WTC11 (cell line): ENCODE measurements at regions not wholly inside any gene's neighbourhood (a gene's known extent, or its start where the extent isn't known, plus 50 kb on each side); places are given as distances from the start of the nearest gene placed in this dataset.

ENCODE experiments used
- ATAC-seq: fragments of 200-7000 bp; cut with Tn5 transposase; 2 replicates; pipeline ENCODE4 v1.10.0; 2021; ENCODE audit warnings: mild to moderate bottlenecking, moderate library complexity
- CTCF ChIA-PET: fragments of 300-600 bp; sonication (Branson Sonifier 250); formaldehyde crosslinking; loops from one replicate; lab custom pipeline; 2021; ENCODE audit warnings: antibody characterized with exemption; lab: Charles Lee
- POLR2A ChIA-PET: fragments of 350-600 bp; sonication (Branson Sonifier 250); formaldehyde crosslinking; loops from one replicate; lab custom pipeline; 2021; ENCODE audit warnings: antibody characterized with exemption; lab: Charles Lee
- DNase-seq: peaks from one replicate; pipeline ENCODE4 v3.0.0; 2021; ENCODE audit warnings: low spot score
- H3K27ac Mint-ChIP-seq: 2 replicates; pipeline ENCODE4 v1.8.0; 2021; ENCODE audit warnings: mixed read lengths
- H3K27me3 Mint-ChIP-seq: 2 replicates; pipeline ENCODE4 v1.8.0; 2021; ENCODE audit warnings: low read depth, mild to moderate bottlenecking, moderate library complexity, mixed read lengths
- H3K36me3 Mint-ChIP-seq: 2 replicates; pipeline ENCODE4 v1.8.0; 2021; ENCODE audit warnings: mixed read lengths
- H3K4me1 Mint-ChIP-seq: 2 replicates; pipeline ENCODE4 v1.8.0; 2022; ENCODE audit warnings: mixed read lengths
- H3K4me3 Mint-ChIP-seq: 2 replicates; pipeline ENCODE4 v1.8.0; 2021; ENCODE audit warnings: mild to moderate bottlenecking, moderate library complexity, mixed read lengths
- H3K9me3 Mint-ChIP-seq: 2 replicates; pipeline ENCODE4 v1.8.0; 2021; ENCODE audit warnings: mixed read lengths
- ESRRA ChIP-seq: sonication (generic); formaldehyde crosslinking; IDR thresholded peaks from 2 replicates; pipeline ENCODE4 v1.8.1; 2022; ENCODE audit warnings: mild to moderate bottlenecking, missing genetic modification reagents, borderline replicate concordance
- FOXP1 ChIP-seq: sonication (generic); formaldehyde crosslinking; IDR thresholded peaks from 2 replicates; pipeline ENCODE4 v1.8.0; 2022; ENCODE audit warnings: missing genetic modification reagents, mild to moderate bottlenecking, moderate library complexity, borderline replicate concordance
- GABPB1 ChIP-seq: sonication (generic); formaldehyde crosslinking; IDR thresholded peaks from 2 replicates; pipeline ENCODE4 v1.8.1; 2023; ENCODE audit warnings: mild to moderate bottlenecking, missing genetic modification reagents
- GTF2I ChIP-seq: fragments of 250-450 bp; sonication (Bioruptor Pico); conservative IDR thresholded peaks from 2 replicates; pipeline ENCODE4 v1.4.0; 2021; ENCODE audit warnings: mild to moderate bottlenecking
- NFATC4 ChIP-seq: fragments of 250-450 bp; sonication (Bioruptor Pico); IDR thresholded peaks from 2 replicates; pipeline ENCODE4 v1.9.0; 2021; ENCODE audit warnings: mild to moderate bottlenecking
- NFE2L1 ChIP-seq: sonication (generic); formaldehyde crosslinking; IDR thresholded peaks from 2 replicates; pipeline ENCODE4 v1.8.1; 2023; ENCODE audit warnings: missing genetic modification reagents
- NR2C2 ChIP-seq: sonication (generic); formaldehyde crosslinking; IDR thresholded peaks from 2 replicates; pipeline ENCODE4 v1.8.0; 2022; ENCODE audit warnings: mild to moderate bottlenecking, missing genetic modification reagents
- NR3C1 ChIP-seq: sonication (generic); formaldehyde crosslinking; conservative IDR thresholded peaks from 2 replicates; pipeline ENCODE4 v1.8.1; 2023; ENCODE audit warnings: low read depth, mild to moderate bottlenecking, missing genetic modification reagents
- RORB ChIP-seq: fragments of 250-450 bp; sonication (Bioruptor Pico); IDR thresholded peaks from 2 replicates; pipeline ENCODE4 v1.9.0; 2021; ENCODE audit warnings: mild to moderate bottlenecking
- SMAD4 ChIP-seq: sonication (generic); formaldehyde crosslinking; IDR thresholded peaks from 2 replicates; pipeline ENCODE4 v1.8.0; 2022; ENCODE audit warnings: mild to moderate bottlenecking, missing genetic modification reagents
- SP1 ChIP-seq: sonication (generic); formaldehyde crosslinking; conservative IDR thresholded peaks from 2 replicates; pipeline ENCODE4 v1.8.1; 2022; ENCODE audit warnings: missing genetic modification reagents
- ZBTB21 ChIP-seq: sonication (generic); formaldehyde crosslinking; IDR thresholded peaks from 2 replicates; pipeline ENCODE4 v1.8.1; 2023; ENCODE audit warnings: mild to moderate bottlenecking, missing genetic modification reagents, borderline replicate concordance
- ZNF263 ChIP-seq: sonication (generic); formaldehyde crosslinking; IDR thresholded peaks from 2 replicates; pipeline ENCODE4 v1.8.1; 2022; ENCODE audit warnings: low read depth, mild to moderate bottlenecking, moderate library complexity, missing genetic modification reagents
- TF ChIP-seq, protein P1 (sequence below): sonication (generic); formaldehyde crosslinking; IDR thresholded peaks from 2 replicates; pipeline ENCODE4 v1.8.1; 2023; ENCODE audit warnings: mild to moderate bottlenecking, missing genetic modification reagents, moderate library complexity
- TF ChIP-seq, protein P2 (sequence below): sonication (generic); formaldehyde crosslinking; IDR thresholded peaks from 2 replicates; pipeline ENCODE4 v1.8.1; 2023; ENCODE audit warnings: mild to moderate bottlenecking, moderate library complexity, missing genetic modification reagents
- TF ChIP-seq, protein P3 (sequence below): fragments of 250-450 bp; sonication (Bioruptor Pico); IDR thresholded peaks from 2 replicates; pipeline ENCODE4 v1.9.0; 2021; ENCODE audit warnings: mild to moderate bottlenecking
- TF ChIP-seq, protein P4 (sequence below): sonication (generic); formaldehyde crosslinking; IDR thresholded peaks from 2 replicates; pipeline ENCODE4 v1.8.1; 2022; ENCODE audit warnings: low read depth, mild to moderate bottlenecking, moderate library complexity, missing genetic modification reagents, borderline replicate concordance
- TF ChIP-seq, protein P5 (sequence below): fragments of 250-450 bp; sonication (Bioruptor Pico); conservative IDR thresholded peaks from 2 replicates; pipeline ENCODE4 v1.9.0; 2021; ENCODE audit warnings: mild to moderate bottlenecking
- TF ChIP-seq, protein P6 (sequence below): fragments of 200-600 bp; IDR thresholded peaks from 2 replicates; pipeline ENCODE4 v1.8.0; 2022; ENCODE audit warnings: antibody characterized with exemption
- TF ChIP-seq, protein P7 (sequence below): sonication (generic); formaldehyde crosslinking; IDR thresholded peaks from 2 replicates; pipeline ENCODE4 v1.8.0; 2023; ENCODE audit warnings: missing genetic modification reagents
- TF ChIP-seq, protein P8 (sequence below): sonication (generic); formaldehyde crosslinking; IDR thresholded peaks from 2 replicates; pipeline ENCODE4 v1.8.0; 2022; ENCODE audit warnings: mild to moderate bottlenecking, missing genetic modification reagents

DNA sequence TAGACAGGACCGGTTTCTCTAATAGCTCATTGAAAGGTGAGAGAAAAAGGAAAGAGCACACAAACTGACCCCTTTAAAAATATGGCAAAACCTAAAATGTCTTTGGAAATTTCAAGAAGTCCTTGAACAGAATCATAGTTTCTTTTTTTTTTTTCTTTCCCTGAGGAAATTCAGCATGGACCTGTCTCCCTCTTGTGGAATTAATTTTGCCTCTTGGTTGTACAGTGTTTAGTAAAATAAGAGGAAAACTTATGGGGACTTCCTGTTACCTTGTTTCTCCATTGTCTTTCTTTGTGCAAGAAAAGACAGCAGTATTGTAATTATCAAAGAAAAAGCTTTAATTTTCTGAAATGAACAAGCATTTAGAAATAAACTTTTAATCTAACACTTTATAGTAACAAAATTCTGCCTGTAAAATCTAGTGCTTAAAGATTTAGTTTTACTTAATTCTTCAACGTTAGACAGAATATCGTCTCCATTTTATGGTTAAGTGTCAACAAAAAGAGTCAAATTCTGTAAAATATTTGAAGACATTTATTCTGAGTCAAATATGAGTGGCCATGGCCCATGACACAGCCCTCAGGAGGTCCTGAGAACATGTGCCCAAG lies 176.3 kb upstream of the NABP1 start:
- H3K4me1 Mint-ChIP-seq, result peaks cover 44% of the 10 kb centered on the region
- peaks cover 27% of the 10 kb centered on the region for H3K36me3 Mint-ChIP-seq
- CTCF ChIA-PET, result interaction anchor here (0.8 to 1.8 kb wide), 5 partner anchors 18 to 450 kb away, joined by 3 to 7 read pairs (median 3); no protein-coding TSS in a partner anchor
- DNase-seq (no peak), ATAC-seq (no peak)
- H3K4me3 Mint-ChIP-seq, result no peak overlapping the region
- H3K27me3 Mint-ChIP-seq, result no peaks in the 10 kb centered on the region; the same call in 1 of the 2 replicates
- peaks cover 37% of the 10 kb centered on the region for H3K9me3 Mint-ChIP-seq
- POLR2A ChIA-PET, result no interaction called here
- H3K27ac Mint-ChIP-seq, result no peak overlapping the region
- TF ChIP-seq, protein P1, sequence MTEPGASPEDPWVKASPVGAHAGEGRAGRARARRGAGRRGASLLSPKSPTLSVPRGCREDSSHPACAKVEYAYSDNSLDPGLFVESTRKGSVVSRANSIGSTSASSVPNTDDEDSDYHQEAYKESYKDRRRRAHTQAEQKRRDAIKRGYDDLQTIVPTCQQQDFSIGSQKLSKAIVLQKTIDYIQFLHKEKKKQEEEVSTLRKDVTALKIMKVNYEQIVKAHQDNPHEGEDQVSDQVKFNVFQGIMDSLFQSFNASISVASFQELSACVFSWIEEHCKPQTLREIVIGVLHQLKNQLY (CRISPR knock-in tag), result no peak
- TF ChIP-seq GTF2I (CRISPR knock-in tag) (no peak), NFATC4 (no peak), ZBTB21 (CRISPR knock-in tag) (no peak), ESRRA (CRISPR knock-in tag) (no peak), FOXP1 (CRISPR knock-in tag) (no peak), GABPB1 (CRISPR knock-in tag) (no peak), NFE2L1 (CRISPR knock-in tag) (no peak), SMAD4 (no peak)
- TF ChIP-seq, protein P2, sequence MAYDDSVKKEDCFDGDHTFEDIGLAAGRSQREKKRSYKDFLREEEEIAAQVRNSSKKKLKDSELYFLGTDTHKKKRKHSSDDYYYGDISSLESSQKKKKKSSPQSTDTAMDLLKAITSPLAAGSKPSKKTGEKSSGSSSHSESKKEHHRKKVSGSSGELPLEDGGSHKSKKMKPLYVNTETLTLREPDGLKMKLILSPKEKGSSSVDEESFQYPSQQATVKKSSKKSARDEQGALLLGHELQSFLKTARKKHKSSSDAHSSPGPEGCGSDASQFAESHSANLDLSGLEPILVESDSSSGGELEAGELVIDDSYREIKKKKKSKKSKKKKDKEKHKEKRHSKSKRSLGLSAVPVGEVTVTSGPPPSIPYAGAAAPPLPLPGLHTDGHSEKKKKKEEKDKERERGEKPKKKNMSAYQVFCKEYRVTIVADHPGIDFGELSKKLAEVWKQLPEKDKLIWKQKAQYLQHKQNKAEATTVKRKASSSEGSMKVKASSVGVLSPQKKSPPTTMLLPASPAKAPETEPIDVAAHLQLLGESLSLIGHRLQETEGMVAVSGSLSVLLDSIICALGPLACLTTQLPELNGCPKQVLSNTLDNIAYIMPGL, result no peak
- TF ChIP-seq, protein P3, sequence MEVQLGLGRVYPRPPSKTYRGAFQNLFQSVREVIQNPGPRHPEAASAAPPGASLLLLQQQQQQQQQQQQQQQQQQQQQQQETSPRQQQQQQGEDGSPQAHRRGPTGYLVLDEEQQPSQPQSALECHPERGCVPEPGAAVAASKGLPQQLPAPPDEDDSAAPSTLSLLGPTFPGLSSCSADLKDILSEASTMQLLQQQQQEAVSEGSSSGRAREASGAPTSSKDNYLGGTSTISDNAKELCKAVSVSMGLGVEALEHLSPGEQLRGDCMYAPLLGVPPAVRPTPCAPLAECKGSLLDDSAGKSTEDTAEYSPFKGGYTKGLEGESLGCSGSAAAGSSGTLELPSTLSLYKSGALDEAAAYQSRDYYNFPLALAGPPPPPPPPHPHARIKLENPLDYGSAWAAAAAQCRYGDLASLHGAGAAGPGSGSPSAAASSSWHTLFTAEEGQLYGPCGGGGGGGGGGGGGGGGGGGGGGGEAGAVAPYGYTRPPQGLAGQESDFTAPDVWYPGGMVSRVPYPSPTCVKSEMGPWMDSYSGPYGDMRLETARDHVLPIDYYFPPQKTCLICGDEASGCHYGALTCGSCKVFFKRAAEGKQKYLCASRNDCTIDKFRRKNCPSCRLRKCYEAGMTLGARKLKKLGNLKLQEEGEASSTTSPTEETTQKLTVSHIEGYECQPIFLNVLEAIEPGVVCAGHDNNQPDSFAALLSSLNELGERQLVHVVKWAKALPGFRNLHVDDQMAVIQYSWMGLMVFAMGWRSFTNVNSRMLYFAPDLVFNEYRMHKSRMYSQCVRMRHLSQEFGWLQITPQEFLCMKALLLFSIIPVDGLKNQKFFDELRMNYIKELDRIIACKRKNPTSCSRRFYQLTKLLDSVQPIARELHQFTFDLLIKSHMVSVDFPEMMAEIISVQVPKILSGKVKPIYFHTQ, result no peak
- TF ChIP-seq, protein P4, sequence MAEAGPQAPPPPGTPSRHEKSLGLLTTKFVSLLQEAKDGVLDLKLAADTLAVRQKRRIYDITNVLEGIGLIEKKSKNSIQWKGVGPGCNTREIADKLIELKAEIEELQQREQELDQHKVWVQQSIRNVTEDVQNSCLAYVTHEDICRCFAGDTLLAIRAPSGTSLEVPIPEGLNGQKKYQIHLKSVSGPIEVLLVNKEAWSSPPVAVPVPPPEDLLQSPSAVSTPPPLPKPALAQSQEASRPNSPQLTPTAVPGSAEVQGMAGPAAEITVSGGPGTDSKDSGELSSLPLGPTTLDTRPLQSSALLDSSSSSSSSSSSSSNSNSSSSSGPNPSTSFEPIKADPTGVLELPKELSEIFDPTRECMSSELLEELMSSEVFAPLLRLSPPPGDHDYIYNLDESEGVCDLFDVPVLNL (CRISPR knock-in tag), result no peak
- TF ChIP-seq, all 79 proteins: peak for 0

DNA sequence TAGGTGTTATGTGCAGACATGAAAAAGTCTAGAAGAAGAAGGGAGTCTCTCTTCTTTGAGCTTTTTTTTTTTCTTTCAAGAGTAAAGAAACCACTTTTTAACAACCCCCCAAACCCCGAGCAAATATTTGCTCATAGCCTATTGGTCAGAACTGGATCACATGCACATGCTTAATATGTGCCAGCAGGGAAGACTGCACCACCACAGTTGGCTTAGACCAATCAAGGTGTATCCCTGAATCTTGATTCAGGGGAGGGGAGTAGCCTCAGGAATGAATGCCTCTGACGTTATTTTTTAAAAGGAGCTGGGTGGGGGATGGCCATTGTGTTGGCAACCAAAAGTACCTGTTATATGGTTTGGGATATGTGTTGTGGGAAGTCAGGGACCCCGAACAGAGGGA lies 171.4 kb upstream of the NABP1 start:
- DNase-seq (no peak), ATAC-seq (no peak)
- ChIA-PET CTCF (no interaction called here), POLR2A (no interaction called here)
- H3K36me3 Mint-ChIP-seq, result peaks cover 52% of the 10 kb centered on the region
- peaks cover 4% of the 10 kb centered on the region; the same call in 1 of the 2 replicates for H3K27me3 Mint-ChIP-seq
- H3K4me3 Mint-ChIP-seq, result no peak overlapping the region
- peaks cover 58% of the 10 kb centered on the region for H3K9me3 Mint-ChIP-seq
- H3K4me1 Mint-ChIP-seq, result peaks cover 11% of the 10 kb centered on the region
- no peak overlapping the region for H3K27ac Mint-ChIP-seq
- TF ChIP-seq ZNF263 (CRISPR knock-in tag), result no peak
- TF ChIP-seq, protein P5, sequence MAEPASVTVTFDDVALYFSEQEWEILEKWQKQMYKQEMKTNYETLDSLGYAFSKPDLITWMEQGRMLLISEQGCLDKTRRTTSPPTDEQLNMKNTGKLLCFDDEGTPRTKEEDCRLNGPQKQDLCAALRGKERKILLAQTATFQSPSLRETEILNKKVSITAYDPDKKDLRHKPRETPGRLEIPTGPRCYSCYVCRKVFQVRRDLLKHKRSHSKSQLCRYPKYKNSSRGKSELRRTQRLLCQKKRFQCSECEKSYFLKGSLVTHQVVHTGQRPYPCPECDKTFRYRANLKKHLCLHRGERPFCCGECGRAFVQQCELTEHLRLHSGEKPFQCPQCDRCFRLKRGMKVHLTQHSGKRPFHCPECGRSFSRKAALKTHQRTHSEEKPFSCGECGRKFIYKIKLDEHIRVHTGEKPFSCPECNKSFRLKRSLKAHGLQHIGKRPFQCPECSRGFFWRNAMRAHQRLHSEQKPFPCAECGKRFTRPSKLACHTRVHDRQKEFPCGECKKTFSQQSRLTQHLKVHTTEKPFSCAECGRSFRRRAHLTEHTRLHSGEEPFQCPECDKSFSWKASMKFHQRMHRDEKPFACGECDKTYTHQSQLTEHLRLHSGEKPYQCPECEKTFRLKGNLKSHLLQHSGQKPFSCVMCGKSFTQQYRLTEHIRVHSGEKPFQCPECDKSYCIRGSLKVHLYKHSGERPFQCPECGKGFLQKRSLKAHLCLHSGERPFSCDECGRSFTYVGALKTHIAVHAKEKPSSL (CRISPR knock-in tag), result no peak
- no peak for TF ChIP-seq RORB
- no peak for TF ChIP-seq NR3C1 (CRISPR knock-in tag)
- TF ChIP-seq, protein P1 (CRISPR knock-in tag), result no peak
- TF ChIP-seq, protein P6, sequence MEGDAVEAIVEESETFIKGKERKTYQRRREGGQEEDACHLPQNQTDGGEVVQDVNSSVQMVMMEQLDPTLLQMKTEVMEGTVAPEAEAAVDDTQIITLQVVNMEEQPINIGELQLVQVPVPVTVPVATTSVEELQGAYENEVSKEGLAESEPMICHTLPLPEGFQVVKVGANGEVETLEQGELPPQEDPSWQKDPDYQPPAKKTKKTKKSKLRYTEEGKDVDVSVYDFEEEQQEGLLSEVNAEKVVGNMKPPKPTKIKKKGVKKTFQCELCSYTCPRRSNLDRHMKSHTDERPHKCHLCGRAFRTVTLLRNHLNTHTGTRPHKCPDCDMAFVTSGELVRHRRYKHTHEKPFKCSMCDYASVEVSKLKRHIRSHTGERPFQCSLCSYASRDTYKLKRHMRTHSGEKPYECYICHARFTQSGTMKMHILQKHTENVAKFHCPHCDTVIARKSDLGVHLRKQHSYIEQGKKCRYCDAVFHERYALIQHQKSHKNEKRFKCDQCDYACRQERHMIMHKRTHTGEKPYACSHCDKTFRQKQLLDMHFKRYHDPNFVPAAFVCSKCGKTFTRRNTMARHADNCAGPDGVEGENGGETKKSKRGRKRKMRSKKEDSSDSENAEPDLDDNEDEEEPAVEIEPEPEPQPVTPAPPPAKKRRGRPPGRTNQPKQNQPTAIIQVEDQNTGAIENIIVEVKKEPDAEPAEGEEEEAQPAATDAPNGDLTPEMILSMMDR, result no peak
- TF ChIP-seq, protein P7, sequence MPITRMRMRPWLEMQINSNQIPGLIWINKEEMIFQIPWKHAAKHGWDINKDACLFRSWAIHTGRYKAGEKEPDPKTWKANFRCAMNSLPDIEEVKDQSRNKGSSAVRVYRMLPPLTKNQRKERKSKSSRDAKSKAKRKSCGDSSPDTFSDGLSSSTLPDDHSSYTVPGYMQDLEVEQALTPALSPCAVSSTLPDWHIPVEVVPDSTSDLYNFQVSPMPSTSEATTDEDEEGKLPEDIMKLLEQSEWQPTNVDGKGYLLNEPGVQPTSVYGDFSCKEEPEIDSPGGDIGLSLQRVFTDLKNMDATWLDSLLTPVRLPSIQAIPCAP (CRISPR knock-in tag), result no peak
- TF ChIP-seq NR2C2, result no peak
- TF ChIP-seq, protein P8, sequence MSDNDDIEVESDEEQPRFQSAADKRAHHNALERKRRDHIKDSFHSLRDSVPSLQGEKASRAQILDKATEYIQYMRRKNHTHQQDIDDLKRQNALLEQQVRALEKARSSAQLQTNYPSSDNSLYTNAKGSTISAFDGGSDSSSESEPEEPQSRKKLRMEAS (CRISPR knock-in tag), result no peak
- TF ChIP-seq SP1 (CRISPR knock-in tag), result no peak
